OCI-LY1 (cell line): ENCODE measurements at regions not wholly inside any gene's neighbourhood (a gene's known extent, or its start where the extent isn't known, plus 50 kb on each side); places are given as distances from the start of the nearest gene placed in this dataset.

ENCODE experiments used
- H2AFZ ChIP-seq: fragments of 200-600 bp; sonication (generic), shearing (Covaris generic); 2 replicates; pipeline ENCODE4 v1.6.0; 2014; ENCODE audit warnings: antibody characterized with exemption, mild to moderate bottlenecking, low read length
- H3F3A ChIP-seq: fragments of 200-600 bp; sonication (generic), shearing (Covaris generic); 2 replicates; pipeline ENCODE4 v1.6.0; 2014; ENCODE audit warnings: mild to moderate bottlenecking, antibody characterized with exemption, low read length, moderate library complexity; ENCODE audit not compliant: insufficient read depth
- H3K27ac ChIP-seq: fragments of 200-600 bp; sonication (generic); 2 replicates; pipeline ENCODE4 v1.5.1; 2014; ENCODE audit warnings: low read length, mixed run types, mild to moderate bottlenecking, low read depth; ENCODE audit not compliant: poor library complexity, severe bottlenecking
- H3K27me3 ChIP-seq: fragments of 200-600 bp; sonication (generic); 2 replicates; pipeline ENCODE4 v1.6.0; 2014; ENCODE audit warnings: antibody characterized with exemption, mild to moderate bottlenecking, low read length, moderate library complexity; ENCODE audit not compliant: insufficient read depth
- H3K36me3 ChIP-seq: fragments of 200-600 bp; sonication (generic); 2 replicates; pipeline ENCODE4 v1.6.1; 2014; ENCODE audit warnings: mild to moderate bottlenecking, antibody characterized with exemption, low read length, moderate library complexity, mixed read lengths; ENCODE audit not compliant: insufficient read depth
- H3K4me1 ChIP-seq: fragments of 200-600 bp; sonication (generic); 2 replicates; pipeline ENCODE4 v1.5.1; 2014; ENCODE audit warnings: mild to moderate bottlenecking, low read length, moderate library complexity; ENCODE audit not compliant: insufficient read depth, severe bottlenecking
- H3K4me2 ChIP-seq: fragments of 200-600 bp; sonication (generic), shearing (Covaris generic); 2 replicates; pipeline ENCODE4 v1.6.1; 2014; ENCODE audit warnings: low read length
- H3K4me3 ChIP-seq: fragments of 200-600 bp; sonication (generic); 2 replicates; pipeline ENCODE4 v1.5.1; 2014; ENCODE audit warnings: low read length, low read depth, mild to moderate bottlenecking, mixed read lengths; ENCODE audit not compliant: poor library complexity, severe bottlenecking
- H3K79me2 ChIP-seq: fragments of 200-600 bp; shearing (Covaris generic); 2 replicates; pipeline ENCODE4 v1.6.1; 2016; ENCODE audit warnings: mixed run types, low read length, mixed read lengths; ENCODE audit not compliant: insufficient read depth
- H3K9ac ChIP-seq: fragments of 200-600 bp; sonication (generic), shearing (Covaris generic); 2 replicates; pipeline ENCODE4 v1.6.1; 2014; ENCODE audit warnings: mild to moderate bottlenecking, low read length, mixed read lengths
- H3K9me2 ChIP-seq: fragments of 200-600 bp; sonication (generic), shearing (Covaris generic); 2 replicates; pipeline ENCODE4 v1.6.1; 2014; ENCODE audit warnings: low read depth, mild to moderate bottlenecking, low read length, mixed read lengths
- H3K9me3 ChIP-seq: fragments of 200-600 bp; shearing (Covaris generic); 2 replicates; pipeline ENCODE4 v1.6.1; 2014; ENCODE audit warnings: low read length, mixed read lengths
- H4K20me1 ChIP-seq: fragments of 200-600 bp; sonication (generic), shearing (Covaris generic); 2 replicates; pipeline ENCODE4 v1.6.0; 2016; ENCODE audit warnings: mild to moderate bottlenecking, low read length; ENCODE audit not compliant: insufficient read depth
- EZH2 ChIP-seq: fragments of 200-600 bp; sonication (generic), shearing (Covaris generic); IDR thresholded peaks from 2 replicates; pipeline ENCODE4 v1.8.0; 2017; ENCODE audit warnings: borderline replicate concordance, mixed run types, mild to moderate bottlenecking, antibody characterized with exemption, low read length, moderate library complexity, mixed read lengths
- TF ChIP-seq, protein P1 (sequence below): fragments of 200-600 bp; sonication (generic), shearing (Covaris generic); IDR thresholded peaks from 2 replicates; pipeline ENCODE4 v1.5.1; 2017; ENCODE audit warnings: mild to moderate bottlenecking, antibody characterized with exemption, low read length, moderate library complexity, mixed read lengths

DNA sequence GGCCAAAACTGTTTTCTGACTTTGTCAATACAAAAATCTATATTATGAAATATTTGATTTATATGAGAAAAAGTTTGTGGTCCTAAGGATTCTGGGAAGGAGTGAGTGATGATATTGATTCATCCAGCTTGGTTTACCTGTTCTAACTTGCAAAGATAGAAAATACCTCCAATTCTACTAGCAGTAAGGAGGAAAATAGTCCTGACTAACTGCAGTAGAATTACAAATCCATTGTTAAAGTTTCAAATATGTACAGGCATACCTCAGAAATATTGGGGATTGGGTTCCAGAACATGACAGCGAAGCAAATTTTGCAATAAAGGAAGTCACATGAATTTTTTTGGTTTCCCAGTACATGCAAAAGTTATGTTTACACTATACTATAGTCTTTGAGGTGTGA lies 158.8 kb upstream of the CYRIA start:
- no peaks in the 10 kb centered on the region for H3K9me3 ChIP-seq
- no peaks in the 10 kb centered on the region for H3K27me3 ChIP-seq
- TF ChIP-seq, protein P1, sequence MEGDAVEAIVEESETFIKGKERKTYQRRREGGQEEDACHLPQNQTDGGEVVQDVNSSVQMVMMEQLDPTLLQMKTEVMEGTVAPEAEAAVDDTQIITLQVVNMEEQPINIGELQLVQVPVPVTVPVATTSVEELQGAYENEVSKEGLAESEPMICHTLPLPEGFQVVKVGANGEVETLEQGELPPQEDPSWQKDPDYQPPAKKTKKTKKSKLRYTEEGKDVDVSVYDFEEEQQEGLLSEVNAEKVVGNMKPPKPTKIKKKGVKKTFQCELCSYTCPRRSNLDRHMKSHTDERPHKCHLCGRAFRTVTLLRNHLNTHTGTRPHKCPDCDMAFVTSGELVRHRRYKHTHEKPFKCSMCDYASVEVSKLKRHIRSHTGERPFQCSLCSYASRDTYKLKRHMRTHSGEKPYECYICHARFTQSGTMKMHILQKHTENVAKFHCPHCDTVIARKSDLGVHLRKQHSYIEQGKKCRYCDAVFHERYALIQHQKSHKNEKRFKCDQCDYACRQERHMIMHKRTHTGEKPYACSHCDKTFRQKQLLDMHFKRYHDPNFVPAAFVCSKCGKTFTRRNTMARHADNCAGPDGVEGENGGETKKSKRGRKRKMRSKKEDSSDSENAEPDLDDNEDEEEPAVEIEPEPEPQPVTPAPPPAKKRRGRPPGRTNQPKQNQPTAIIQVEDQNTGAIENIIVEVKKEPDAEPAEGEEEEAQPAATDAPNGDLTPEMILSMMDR = no peak
- TF ChIP-seq EZH2 = no peak

DNA sequence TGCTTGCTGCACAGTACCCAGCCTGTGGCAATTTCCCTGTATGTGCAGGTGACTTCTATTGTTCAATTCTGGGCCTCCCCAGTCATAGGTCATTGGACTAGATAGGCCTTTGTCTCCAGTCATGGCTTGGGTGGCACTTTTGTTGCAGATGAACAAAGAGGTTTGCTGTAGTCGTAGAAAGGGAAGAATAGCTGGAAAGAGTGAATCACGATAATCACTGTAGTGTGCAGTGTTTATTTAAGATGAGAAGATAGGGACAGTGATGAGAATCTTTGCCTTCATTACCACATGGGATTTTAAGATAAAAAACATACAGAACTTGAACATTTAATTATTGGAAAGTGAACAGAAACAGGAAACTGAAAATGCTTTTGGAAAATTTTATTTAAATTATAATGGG lies 156.1 kb upstream of the CYRIA start:
- no peaks in the 10 kb centered on the region for H3K9me2 ChIP-seq
- no peaks in the 10 kb centered on the region for H3K27me3 ChIP-seq
- H3K9me3 ChIP-seq = no peaks in the 10 kb centered on the region
- TF ChIP-seq, protein P1 = no peak
- no peak for TF ChIP-seq EZH2
- no peaks in the 10 kb centered on the region for H3K36me3 ChIP-seq
- no peaks in the 10 kb centered on the region for H3K79me2 ChIP-seq
- no peaks in the 10 kb centered on the region for H3F3A ChIP-seq
- H2AFZ ChIP-seq = no peak overlapping the region
- no peak overlapping the region for H3K4me3 ChIP-seq
- H3K4me2 ChIP-seq = no peak overlapping the region
- no peaks in the 10 kb centered on the region for H3K4me1 ChIP-seq
- H3K9ac ChIP-seq = no peak overlapping the region
- no peaks in the 10 kb centered on the region for H4K20me1 ChIP-seq
- no peak overlapping the region for H3K27ac ChIP-seq

More for the DNA sequence above, 158.8 kb upstream of the CYRIA start:
- H4K20me1 ChIP-seq = no peaks in the 10 kb centered on the region
- H3F3A ChIP-seq = no peaks in the 10 kb centered on the region
- H3K4me2 ChIP-seq = no peak overlapping the region
- H3K9ac ChIP-seq = no peak overlapping the region
- no peak overlapping the region for H2AFZ ChIP-seq
- no peaks in the 10 kb centered on the region for H3K36me3 ChIP-seq
- H3K4me1 ChIP-seq = no peaks in the 10 kb centered on the region
- H3K27ac ChIP-seq = no peak overlapping the region
- no peaks in the 10 kb centered on the region for H3K9me2 ChIP-seq
- no peak overlapping the region for H3K4me3 ChIP-seq
- H3K79me2 ChIP-seq = no peaks in the 10 kb centered on the region

DNA sequence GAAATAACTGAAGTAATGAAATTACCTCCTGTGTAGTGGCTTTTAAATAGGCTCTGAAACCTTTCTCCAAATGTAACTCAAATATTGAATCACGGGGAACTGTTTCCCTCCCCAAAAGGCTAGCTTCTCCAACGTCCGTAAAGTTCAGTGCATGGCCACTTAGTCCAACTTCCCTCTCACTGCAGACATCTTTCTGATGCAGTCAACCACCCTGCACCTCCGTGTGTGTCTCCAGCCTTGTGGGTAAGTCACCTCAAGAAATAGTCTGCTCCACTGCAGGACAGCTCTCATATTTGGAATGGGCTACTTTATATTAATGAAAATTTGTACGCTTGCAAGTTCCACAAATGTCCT lies 152.5 kb upstream of the CYRIA start:
- H3K79me2 ChIP-seq = no peaks in the 10 kb centered on the region
- H3K9me3 ChIP-seq = no peaks in the 10 kb centered on the region
- H3K27me3 ChIP-seq = no peaks in the 10 kb centered on the region
- H2AFZ ChIP-seq = no peak overlapping the region
- no peak overlapping the region for H3K4me3 ChIP-seq
- no peaks in the 10 kb centered on the region for H3K4me1 ChIP-seq
- H4K20me1 ChIP-seq = no peaks in the 10 kb centered on the region
- no peaks in the 10 kb centered on the region for H3K9me2 ChIP-seq
- no peaks in the 10 kb centered on the region for H3K36me3 ChIP-seq
- TF ChIP-seq, protein P1 = no peak
- no peak for TF ChIP-seq EZH2
- no peak overlapping the region for H3K4me2 ChIP-seq
- no peak overlapping the region for H3K9ac ChIP-seq
- no peaks in the 10 kb centered on the region for H3F3A ChIP-seq
- H3K27ac ChIP-seq = no peak overlapping the region
